Embryonic facial prominence (tissue), 1 donor: ENCODE measurements at regions not wholly inside any gene's neighbourhood (a gene's known extent, or its start where the extent isn't known, plus 50 kb on each side); places are given as distances from the start of the nearest gene placed in this dataset.

ENCODE experiments used
- DNase-seq: peaks from one replicate; pipeline ENCODE4 v3.0.0-alpha.2; 2016; ENCODE audit errors: extremely low spot score

- no peak for DNase-seq
These were observed 707.0 kb upstream of the ZEB2 start for GRCh38 chr2:145226901-145227300.

GRCh38 chr2:145221516-145221915 lies 701.6 kb upstream of the ZEB2 start:
- DNase-seq, result no peak

- no peak for DNase-seq
These were observed 701.1 kb upstream of the ZEB2 start for GRCh38 chr2:145221032-145221431.

GRCh38 chr2:145220496-145220895 lies 700.6 kb upstream of the ZEB2 start:
- no peak for DNase-seq

GRCh38 chr2:145207884-145208283 lies 688.0 kb upstream of the ZEB2 start:
- DNase-seq, result no peak

- DNase-seq, result no peak
These were observed 686.8 kb upstream of the ZEB2 start for GRCh38 chr2:145206496-145207281.

GRCh38 chr2:145203891-145204290 lies 684.0 kb upstream of the ZEB2 start:
- no peak for DNase-seq

- DNase-seq, result no peak
These were observed 680.1 kb upstream of the ZEB2 start for GRCh38 chr2:145199827-145200706.

GRCh38 chr2:145199042-145199441 lies 679.1 kb upstream of the ZEB2 start:
- DNase-seq, result no peak

- DNase-seq, result no peak
These were observed 678.6 kb upstream of the ZEB2 start for GRCh38 chr2:145198555-145198954.

GRCh38 chr2:145197944-145198343 lies 678.0 kb upstream of the ZEB2 start:
- no peak for DNase-seq

GRCh38 chr2:145194673-145195072 lies 674.8 kb upstream of the ZEB2 start:
- DNase-seq, result no peak

GRCh38 chr2:145190031-145190703 lies 670.2 kb upstream of the ZEB2 start:
- DNase-seq, result no peak

GRCh38 chr2:145186303-145186702 lies 666.4 kb upstream of the ZEB2 start:
- no peak for DNase-seq

- DNase-seq, result no peak
These were observed 665.8 kb upstream of the ZEB2 start for GRCh38 chr2:145185696-145186095.

GRCh38 chr2:145184741-145185651 lies 665.1 kb upstream of the ZEB2 start:
- DNase-seq, result no peak

- DNase-seq, result no peak
These were observed 649.4 kb upstream of the ZEB2 start for GRCh38 chr2:145169285-145169684.

GRCh38 chr2:145168091-145168490 lies 648.2 kb upstream of the ZEB2 start:
- no peak for DNase-seq

- no peak for DNase-seq
These were observed 646.9 kb upstream of the ZEB2 start for GRCh38 chr2:145166731-145167302.

GRCh38 chr2:145161656-145162055 lies 641.7 kb upstream of the ZEB2 start:
- no peak for DNase-seq

- DNase-seq, result no peak
These were observed 640.9 kb upstream of the ZEB2 start for GRCh38 chr2:145160855-145161254.
